Keratinocyte (primary cell): ENCODE measurements at regions not wholly inside any gene's neighbourhood (a gene's known extent, or its start where the extent isn't known, plus 50 kb on each side); places are given as distances from the start of the nearest gene placed in this dataset.

Experiments used
- DNase-seq: peaks from one replicate; pipeline ENCODE4 v3.0.0-alpha.2; 2011; ENCODE audit warnings: low read depth, missing footprints, low spot score
- FAIRE-seq: peaks from 2 replicates; lab custom pipeline; 2011; peaks lifted over from hg19 to GRCh38; lab: Jason Lieb, UNC
- H2AFZ ChIP-seq: 2 replicates; pipeline ENCODE4 v1.6.0; 2012; ENCODE audit warnings: low read length, control low read depth, inconsistent platforms; ENCODE audit not compliant: control insufficient read depth
- H3K27ac ChIP-seq: 2 replicates; pipeline ENCODE4 v1.5.1; 2011; ENCODE audit warnings: low read length; ENCODE audit not compliant: control insufficient read depth, insufficient read depth
- H3K27me3 ChIP-seq: 3 replicates; pipeline ENCODE4 v1.6.0; 2011; ENCODE audit warnings: low read length; ENCODE audit not compliant: control insufficient read depth, insufficient read depth; ENCODE audit errors: extremely low read depth
- H3K36me3 ChIP-seq, 2 experiments: 2 replicates in 1 of 2; 3 replicates in 1 of 2; pipeline ENCODE4 v1.5.1; 2011; ENCODE audit warnings: low read length in 2 of 2, mild to moderate bottlenecking in 1 of 2; ENCODE audit not compliant: control insufficient read depth in 2 of 2, insufficient read depth in 2 of 2; ENCODE audit errors: extremely low read depth in 1 of 2
- H3K4me1 ChIP-seq: 3 replicates; pipeline ENCODE4 v1.5.1; 2011; ENCODE audit warnings: low read length; ENCODE audit not compliant: control insufficient read depth, insufficient read depth; ENCODE audit errors: extremely low read depth
- H3K4me2 ChIP-seq: 3 replicates; pipeline ENCODE4 v1.6.0; 2011; ENCODE audit warnings: low read depth, low read length; ENCODE audit not compliant: control insufficient read depth, insufficient read depth; ENCODE audit errors: extremely low read depth
- H3K4me3 ChIP-seq, 3 experiments: fragments of 200-600 bp in 1 of 3; sonication (generic) in 1 of 3; 2 replicates in 2 of 3; 3 replicates in 1 of 3; pipeline ENCODE4 v1.5.1; 2011 to 2016; ENCODE audit warnings: low read length in 3 of 3, mild to moderate bottlenecking in 3 of 3, control low read depth in 2 of 3, inconsistent platforms in 1 of 3, low read depth in 1 of 3, mixed read lengths in 1 of 3, mixed run types in 1 of 3, moderate library complexity in 1 of 3; ENCODE audit not compliant: control insufficient read depth in 2 of 3, insufficient read depth in 2 of 3; ENCODE audit errors: extremely low read depth in 1 of 3
- H3K79me2 ChIP-seq: 2 replicates; pipeline ENCODE4 v1.6.0; 2012; ENCODE audit warnings: low read length; ENCODE audit not compliant: control insufficient read depth, insufficient read depth
- H3K9ac ChIP-seq: 3 replicates; pipeline ENCODE4 v1.6.0; 2011; ENCODE audit warnings: low read length; ENCODE audit not compliant: control insufficient read depth, insufficient read depth; ENCODE audit errors: extremely low read depth
- H3K9me1 ChIP-seq: 3 replicates; pipeline ENCODE4 v1.6.0; 2011; ENCODE audit warnings: low read length; ENCODE audit not compliant: control insufficient read depth, insufficient read depth; ENCODE audit errors: extremely low read depth
- H3K9me3 ChIP-seq: 2 replicates; pipeline ENCODE4 v1.5.1; 2012; ENCODE audit warnings: low read depth, low read length; ENCODE audit not compliant: control insufficient read depth
- H4K20me1 ChIP-seq: 3 replicates; pipeline ENCODE4 v1.6.0; 2011; ENCODE audit warnings: low read length; ENCODE audit not compliant: control insufficient read depth, insufficient read depth; ENCODE audit errors: extremely low read depth
- EZH2 ChIP-seq: IDR thresholded peaks from one replicate; pipeline ENCODE4 v1.6.1; 2012; ENCODE audit warnings: inconsistent platforms, mild to moderate bottlenecking, low read length, moderate library complexity
- dilution Hi-C: fragments of 300-500 bp; cut with MboI; formaldehyde crosslinking; loops from one replicate; pipeline ENCODE4 v1.7.0; 2020; ENCODE audit warnings: low sequenced_read_pairs; ENCODE audit not compliant: extremely low pct_ligation_motif_present
- TF ChIP-seq, protein P1 (sequence below), 3 experiments: IDR thresholded peaks in 1 of 3; conservative IDR thresholded peaks in 1 of 3; optimal IDR thresholded peaks in 1 of 3; 2 replicates in 2 of 3; 3 replicates in 1 of 3; pipeline versions ENCODE3 to v1.5.1; 2011; ENCODE audit warnings: low read length in 3 of 3, mild to moderate bottlenecking in 3 of 3, moderate library complexity in 2 of 3, control low read depth in 1 of 3, inconsistent platforms in 1 of 3; ENCODE audit not compliant: insufficient read depth in 2 of 3; ENCODE audit errors: extremely low read depth in 1 of 3

DNA sequence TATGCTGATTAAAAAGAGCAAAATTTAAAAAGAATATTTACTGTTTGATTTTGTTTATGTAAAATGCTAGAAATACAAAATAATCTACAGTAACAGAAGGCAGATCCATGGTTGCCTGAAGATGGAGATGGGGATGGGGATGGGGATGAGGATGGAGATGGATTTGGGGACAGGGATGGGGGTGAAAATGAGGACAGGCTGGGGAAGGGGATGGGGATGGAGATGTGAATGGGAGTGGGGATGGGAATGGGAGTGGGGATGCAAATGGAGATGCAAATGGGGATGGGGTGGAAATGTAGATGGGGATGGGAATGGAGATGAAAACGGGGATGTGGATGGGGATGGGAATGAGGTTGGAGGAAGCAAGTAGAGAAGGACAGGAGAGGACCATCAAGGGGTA, 252.2 kb downstream of the PLPP3 start:
- no peak for DNase-seq
- no peaks in the 10 kb centered on the region for H3K9me1 ChIP-seq
- no peaks in the 10 kb centered on the region for H3K27me3 ChIP-seq
- H2AFZ ChIP-seq: no peak overlapping the region
- no peaks in the 10 kb centered on the region for H4K20me1 ChIP-seq
- FAIRE-seq: no peak
- no peak overlapping the region for H3K4me3 ChIP-seq
- no peak overlapping the region for H3K27ac ChIP-seq
- dilution Hi-C loops: no loop called here
- H3K4me2 ChIP-seq: no peak overlapping the region
- TF ChIP-seq, protein P1, sequence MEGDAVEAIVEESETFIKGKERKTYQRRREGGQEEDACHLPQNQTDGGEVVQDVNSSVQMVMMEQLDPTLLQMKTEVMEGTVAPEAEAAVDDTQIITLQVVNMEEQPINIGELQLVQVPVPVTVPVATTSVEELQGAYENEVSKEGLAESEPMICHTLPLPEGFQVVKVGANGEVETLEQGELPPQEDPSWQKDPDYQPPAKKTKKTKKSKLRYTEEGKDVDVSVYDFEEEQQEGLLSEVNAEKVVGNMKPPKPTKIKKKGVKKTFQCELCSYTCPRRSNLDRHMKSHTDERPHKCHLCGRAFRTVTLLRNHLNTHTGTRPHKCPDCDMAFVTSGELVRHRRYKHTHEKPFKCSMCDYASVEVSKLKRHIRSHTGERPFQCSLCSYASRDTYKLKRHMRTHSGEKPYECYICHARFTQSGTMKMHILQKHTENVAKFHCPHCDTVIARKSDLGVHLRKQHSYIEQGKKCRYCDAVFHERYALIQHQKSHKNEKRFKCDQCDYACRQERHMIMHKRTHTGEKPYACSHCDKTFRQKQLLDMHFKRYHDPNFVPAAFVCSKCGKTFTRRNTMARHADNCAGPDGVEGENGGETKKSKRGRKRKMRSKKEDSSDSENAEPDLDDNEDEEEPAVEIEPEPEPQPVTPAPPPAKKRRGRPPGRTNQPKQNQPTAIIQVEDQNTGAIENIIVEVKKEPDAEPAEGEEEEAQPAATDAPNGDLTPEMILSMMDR (optimal IDR thresholded peaks at IDR 0.05 in 1 of 3, IDR thresholded peaks at IDR 0.05 in 1 of 3, conservative IDR thresholded peaks at IDR 0.05 in 1 of 3; ENCODE audit: extremely low read depth in 1 of 3, insufficient read depth in 2 of 3, low read length in 3 of 3): no peak
- no peak for TF ChIP-seq EZH2
- no peaks in the 10 kb centered on the region for H3K4me1 ChIP-seq
- H3K9me3 ChIP-seq: no peaks in the 10 kb centered on the region
- no peak overlapping the region for H3K9ac ChIP-seq
- no peaks in the 10 kb centered on the region for H3K79me2 ChIP-seq
- no peaks in the 10 kb centered on the region for H3K36me3 ChIP-seq

DNA sequence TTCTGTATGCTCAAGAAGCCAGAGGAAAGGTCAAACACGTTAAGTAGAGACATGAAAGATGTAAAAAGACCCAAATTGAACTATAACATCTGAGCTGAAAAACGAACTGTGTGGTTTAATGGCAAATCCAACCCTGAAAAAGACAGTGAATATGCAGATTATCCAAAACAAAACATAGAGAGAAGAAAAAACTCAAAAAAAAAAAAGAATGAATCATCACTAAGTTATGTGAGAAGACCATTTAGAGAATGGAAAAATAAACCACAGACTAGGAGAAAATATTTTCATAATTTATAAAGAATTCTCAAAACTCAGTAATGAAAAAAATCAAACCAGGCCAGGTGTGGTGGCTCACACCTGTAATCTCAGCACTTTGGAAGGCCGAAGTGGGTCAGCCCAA, 253.3 kb downstream of the PLPP3 start:
- dilution Hi-C loops: no loop called here
- H3K4me1 ChIP-seq: no peaks in the 10 kb centered on the region
- FAIRE-seq (no peak), DNase-seq (no peak)
- no peaks in the 10 kb centered on the region for H3K9me1 ChIP-seq
- no peaks in the 10 kb centered on the region for H3K9me3 ChIP-seq
- H4K20me1 ChIP-seq: no peaks in the 10 kb centered on the region
- TF ChIP-seq, protein P1 (optimal IDR thresholded peaks at IDR 0.05 in 1 of 3, IDR thresholded peaks at IDR 0.05 in 1 of 3, conservative IDR thresholded peaks at IDR 0.05 in 1 of 3; ENCODE audit: extremely low read depth in 1 of 3, insufficient read depth in 2 of 3, low read length in 3 of 3): no peak
- TF ChIP-seq EZH2: no peak
- H3K79me2 ChIP-seq: no peaks in the 10 kb centered on the region
- H3K9ac ChIP-seq: no peak overlapping the region
- no peak overlapping the region for H2AFZ ChIP-seq
- H3K4me2 ChIP-seq: no peak overlapping the region
- no peak overlapping the region for H3K27ac ChIP-seq
- H3K27me3 ChIP-seq: no peaks in the 10 kb centered on the region
- no peaks in the 10 kb centered on the region for H3K36me3 ChIP-seq
- H3K4me3 ChIP-seq: no peak overlapping the region
